ENCODE measurements at regions not wholly inside any gene's neighbourhood (a gene's known extent, or its start where the extent isn't known, plus 50 kb on each side); places are given as distances from the start of the nearest gene placed in this dataset.
"Not testable (repeated sequence)": the region's sequence is repeated elsewhere in the genome, so short reads cannot be mapped to it uniquely, and the experiment has no call there.

DNA sequence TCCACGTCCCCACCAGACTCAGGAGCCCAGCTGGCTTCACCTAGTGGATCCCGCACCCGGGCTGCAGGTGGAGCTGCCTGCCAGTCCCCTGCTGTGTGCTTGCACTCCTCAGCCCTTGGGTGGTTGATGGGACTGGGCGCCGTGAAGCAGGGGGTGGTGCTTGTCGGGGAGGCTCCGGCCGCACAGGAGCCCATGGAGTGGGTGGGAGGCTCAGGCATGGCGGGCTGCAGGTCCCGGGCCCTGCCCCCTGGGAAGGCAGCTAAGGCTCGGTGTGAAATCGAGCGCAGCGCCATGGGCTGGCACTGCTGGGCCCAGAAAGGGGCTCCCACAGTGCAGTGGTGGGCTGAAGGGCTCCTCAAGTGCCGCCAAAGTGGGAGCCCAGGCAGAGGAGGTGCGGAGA is 1294.9 kb upstream of the MAP3K7 start:
- not testable (repeated sequence) for TF ChIP-seq EZH2 (IDR thresholded peaks at IDR 0.05; ENCODE audit: borderline replicate concordance)
- TF ChIP-seq, protein P1, sequence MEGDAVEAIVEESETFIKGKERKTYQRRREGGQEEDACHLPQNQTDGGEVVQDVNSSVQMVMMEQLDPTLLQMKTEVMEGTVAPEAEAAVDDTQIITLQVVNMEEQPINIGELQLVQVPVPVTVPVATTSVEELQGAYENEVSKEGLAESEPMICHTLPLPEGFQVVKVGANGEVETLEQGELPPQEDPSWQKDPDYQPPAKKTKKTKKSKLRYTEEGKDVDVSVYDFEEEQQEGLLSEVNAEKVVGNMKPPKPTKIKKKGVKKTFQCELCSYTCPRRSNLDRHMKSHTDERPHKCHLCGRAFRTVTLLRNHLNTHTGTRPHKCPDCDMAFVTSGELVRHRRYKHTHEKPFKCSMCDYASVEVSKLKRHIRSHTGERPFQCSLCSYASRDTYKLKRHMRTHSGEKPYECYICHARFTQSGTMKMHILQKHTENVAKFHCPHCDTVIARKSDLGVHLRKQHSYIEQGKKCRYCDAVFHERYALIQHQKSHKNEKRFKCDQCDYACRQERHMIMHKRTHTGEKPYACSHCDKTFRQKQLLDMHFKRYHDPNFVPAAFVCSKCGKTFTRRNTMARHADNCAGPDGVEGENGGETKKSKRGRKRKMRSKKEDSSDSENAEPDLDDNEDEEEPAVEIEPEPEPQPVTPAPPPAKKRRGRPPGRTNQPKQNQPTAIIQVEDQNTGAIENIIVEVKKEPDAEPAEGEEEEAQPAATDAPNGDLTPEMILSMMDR (IDR thresholded peaks at IDR 0.05; ENCODE audit: poor library complexity), result not testable (repeated sequence)

All from hepatocyte (in vitro differentiated cells).